Activated CD4-positive, alpha-beta T cell treated with anti-CD3 and anti-CD28 coated beads, Interleukin-2, Interleukin-6, amounts not matched to agents 100 ng/mL and 50 ng/mL, durations not matched to agents 16 hours and 8 hours (primary cell): ENCODE measurements at regions not wholly inside any gene's neighbourhood (a gene's known extent, or its start where the extent isn't known, plus 50 kb on each side); places are given as distances from the start of the nearest gene placed in this dataset.

Experiments
- DNase-seq: peaks from one replicate; pipeline ENCODE4 v3.0.0-alpha.2; 2020

- no peak for DNase-seq
These were observed 571.2 kb downstream of the BCL11B start for GRCh38 chr14:98700748-98701147.

- no peak for DNase-seq
These were observed 570.6 kb downstream of the BCL11B start for GRCh38 chr14:98701377-98701776.

GRCh38 chr14:98704441-98704840, 567.6 kb downstream of the BCL11B start:
- peak; percentile 41 for DNase-seq

- no peak for DNase-seq
These were observed 566.1 kb downstream of the BCL11B start for GRCh38 chr14:98705871-98706300.

- DNase-seq: no peak
These were observed 564.5 kb downstream of the BCL11B start for GRCh38 chr14:98707522-98707921.

GRCh38 chr14:98708555-98708954, 563.4 kb downstream of the BCL11B start:
- DNase-seq: no peak

GRCh38 chr14:98711453-98711852, 560.5 kb downstream of the BCL11B start:
- DNase-seq: peak; percentile 29

GRCh38 chr14:98714626-98715425, 557.2 kb downstream of the BCL11B start:
- no peak for DNase-seq

- no peak for DNase-seq
These were observed 555.9 kb downstream of the BCL11B start for GRCh38 chr14:98716133-98716532.

GRCh38 chr14:98721061-98721460, 550.9 kb downstream of the BCL11B start:
- no peak for DNase-seq

GRCh38 chr14:98724734-98725133, 547.3 kb downstream of the BCL11B start:
- no peak for DNase-seq

- DNase-seq: no peak
These were observed 546.8 kb downstream of the BCL11B start for GRCh38 chr14:98725191-98725590.

- DNase-seq: no peak
These were observed 546.3 kb downstream of the BCL11B start for GRCh38 chr14:98725676-98726075.

GRCh38 chr14:98726585-98727405, 545.2 kb downstream of the BCL11B start:
- no peak for DNase-seq

GRCh38 chr14:98728024-98728423, 544.0 kb downstream of the BCL11B start:
- DNase-seq: no peak

- DNase-seq: no peak
These were observed 543.2 kb downstream of the BCL11B start for GRCh38 chr14:98728836-98729235.

GRCh38 chr14:98731286-98731685, 540.7 kb downstream of the BCL11B start:
- no peak for DNase-seq

GRCh38 chr14:98731701-98732100, 540.3 kb downstream of the BCL11B start:
- no peak for DNase-seq

- DNase-seq: no peak
These were observed 538.5 kb downstream of the BCL11B start for GRCh38 chr14:98733536-98733935.

- no peak for DNase-seq
These were observed 535.2 kb downstream of the BCL11B start for GRCh38 chr14:98736701-98737338.

GRCh38 chr14:98741523-98741922, 530.5 kb downstream of the BCL11B start:
- DNase-seq: no peak

GRCh38 chr14:98742001-98742400, 530.0 kb downstream of the BCL11B start:
- no peak for DNase-seq

GRCh38 chr14:98743536-98743935, 528.5 kb downstream of the BCL11B start:
- DNase-seq: no peak

- no peak for DNase-seq
These were observed 523.0 kb downstream of the BCL11B start for GRCh38 chr14:98748966-98749365.
